ENCODE measurements at regions not wholly inside any gene's neighbourhood (a gene's known extent, or its start where the extent isn't known, plus 50 kb on each side); places are given as distances from the start of the nearest gene placed in this dataset.
"Not testable (repeated sequence)": the region's sequence is repeated elsewhere in the genome, so short reads cannot be mapped to it uniquely, and the experiment has no call there.

DNA sequence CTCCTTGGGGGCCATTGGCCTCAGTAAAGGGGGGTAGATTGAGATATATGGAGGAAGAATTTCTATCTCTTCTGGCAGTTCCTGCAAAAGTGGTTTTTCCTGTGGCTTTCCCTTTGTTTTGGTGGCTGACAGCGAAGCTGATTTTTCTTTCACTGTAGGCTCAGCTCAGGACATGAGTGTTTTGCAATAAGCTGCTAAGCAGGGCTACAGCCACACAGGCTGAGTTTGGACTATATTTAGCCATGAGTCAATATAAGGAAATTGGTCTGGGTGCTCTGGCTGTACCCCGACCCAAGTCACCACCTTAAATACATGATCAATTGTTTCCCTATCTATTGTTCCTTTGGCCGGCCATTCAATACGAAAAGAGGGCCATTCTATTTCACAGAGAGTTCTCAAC is 212.7 kb upstream of the KCND2 start:
- no peak for DNase-seq (ENCODE audit: low read depth)
- no peak overlapping the region for H3K4me3 ChIP-seq (ENCODE audit: low read length)
- TF ChIP-seq, protein P1, sequence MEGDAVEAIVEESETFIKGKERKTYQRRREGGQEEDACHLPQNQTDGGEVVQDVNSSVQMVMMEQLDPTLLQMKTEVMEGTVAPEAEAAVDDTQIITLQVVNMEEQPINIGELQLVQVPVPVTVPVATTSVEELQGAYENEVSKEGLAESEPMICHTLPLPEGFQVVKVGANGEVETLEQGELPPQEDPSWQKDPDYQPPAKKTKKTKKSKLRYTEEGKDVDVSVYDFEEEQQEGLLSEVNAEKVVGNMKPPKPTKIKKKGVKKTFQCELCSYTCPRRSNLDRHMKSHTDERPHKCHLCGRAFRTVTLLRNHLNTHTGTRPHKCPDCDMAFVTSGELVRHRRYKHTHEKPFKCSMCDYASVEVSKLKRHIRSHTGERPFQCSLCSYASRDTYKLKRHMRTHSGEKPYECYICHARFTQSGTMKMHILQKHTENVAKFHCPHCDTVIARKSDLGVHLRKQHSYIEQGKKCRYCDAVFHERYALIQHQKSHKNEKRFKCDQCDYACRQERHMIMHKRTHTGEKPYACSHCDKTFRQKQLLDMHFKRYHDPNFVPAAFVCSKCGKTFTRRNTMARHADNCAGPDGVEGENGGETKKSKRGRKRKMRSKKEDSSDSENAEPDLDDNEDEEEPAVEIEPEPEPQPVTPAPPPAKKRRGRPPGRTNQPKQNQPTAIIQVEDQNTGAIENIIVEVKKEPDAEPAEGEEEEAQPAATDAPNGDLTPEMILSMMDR (conservative IDR thresholded peaks at IDR 0.05; ENCODE audit: low read depth, low read length), result no peak

DNA sequence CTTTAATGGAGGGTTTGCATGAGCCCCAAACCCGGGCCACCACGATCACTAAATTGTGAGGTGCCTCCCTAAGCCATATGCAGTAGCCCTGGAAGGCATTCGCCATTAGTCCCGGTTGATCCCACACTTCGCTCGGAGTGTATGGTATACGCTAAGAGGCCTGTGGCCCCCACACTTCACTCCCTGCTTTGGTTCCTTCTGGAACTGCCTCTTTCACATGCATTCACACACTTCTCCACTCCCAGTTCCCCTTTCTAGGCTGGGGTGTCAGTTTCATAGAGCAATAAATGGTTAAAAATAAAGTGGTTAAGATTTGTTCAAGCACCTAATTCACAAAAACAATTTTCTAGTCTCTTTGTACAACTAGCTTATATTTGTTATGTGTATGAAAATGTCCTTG is 212.1 kb upstream of the KCND2 start:
- no peak for DNase-seq (ENCODE audit: low read depth)

DNA sequence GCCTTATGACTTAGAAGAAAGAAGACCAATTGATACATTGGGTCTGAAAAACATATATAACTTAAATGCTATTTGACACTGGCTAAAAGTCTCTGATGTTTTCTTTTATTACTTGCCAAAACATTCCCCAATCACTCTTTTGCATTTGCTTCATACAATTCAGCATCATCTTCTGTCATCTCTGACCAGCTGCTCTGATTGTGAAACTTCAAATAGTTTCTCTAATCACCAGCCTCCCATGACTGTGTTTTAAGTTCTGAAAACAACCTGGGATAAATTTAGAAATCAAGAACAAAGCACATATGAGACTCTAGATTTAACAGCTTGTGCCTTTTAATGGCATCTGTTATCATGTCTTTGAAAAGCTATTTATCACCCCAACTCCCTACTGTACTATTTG is 208.4 kb upstream of the KCND2 start:
- H3K4me3 ChIP-seq (ENCODE audit: low read length), result no peak overlapping the region
- TF ChIP-seq, protein P1 (conservative IDR thresholded peaks at IDR 0.05; ENCODE audit: low read depth, low read length), result no peak
- DNase-seq (ENCODE audit: low read depth), result no peak

More for the DNA sequence above, 212.1 kb upstream of the KCND2 start:
- TF ChIP-seq, protein P1 (conservative IDR thresholded peaks at IDR 0.05; ENCODE audit: low read depth, low read length), result no peak
- no peak overlapping the region for H3K4me3 ChIP-seq (ENCODE audit: low read length)

DNA sequence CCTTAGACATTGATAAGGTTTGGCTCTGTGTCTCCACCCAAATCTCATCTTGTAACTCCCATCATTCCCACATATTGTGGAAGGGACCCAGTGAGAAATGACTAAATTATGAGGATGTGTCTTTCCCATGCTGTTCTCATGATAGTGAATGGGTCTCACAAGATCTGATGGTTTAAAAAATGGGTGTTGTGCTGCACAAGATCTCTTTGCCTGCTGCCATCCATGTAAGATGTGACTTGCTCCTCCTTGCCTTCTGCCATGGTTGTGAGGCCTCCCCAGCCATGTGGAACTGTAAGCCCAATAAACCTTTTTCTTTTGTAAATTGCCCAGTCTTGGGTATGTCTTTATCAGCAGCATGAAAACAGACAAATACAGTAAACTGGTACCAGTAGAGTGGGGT is 206.1 kb upstream of the KCND2 start:
- H3K4me3 ChIP-seq (ENCODE audit: low read length); DNase-seq (ENCODE audit: low read depth): not testable (repeated sequence)

DNA sequence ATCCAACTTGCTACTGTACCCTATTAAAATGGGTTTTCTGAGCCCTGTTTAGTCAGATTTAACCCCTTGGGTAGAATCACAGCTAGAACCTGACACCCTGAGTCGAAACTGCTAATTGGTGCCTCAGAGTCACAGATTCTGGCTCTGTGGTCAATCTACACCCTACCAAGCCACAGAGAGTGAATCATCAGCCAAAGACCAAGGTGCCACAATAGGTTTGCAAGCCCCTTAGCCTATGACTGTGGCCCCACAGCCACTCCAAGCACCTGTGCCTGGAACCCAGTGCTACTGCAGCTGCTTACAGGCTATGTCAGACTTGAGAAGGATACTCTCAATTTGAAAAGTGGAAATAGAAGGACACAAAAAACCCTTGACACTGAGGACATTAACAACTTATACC is 202.8 kb upstream of the KCND2 start:
- TF ChIP-seq, protein P1 (conservative IDR thresholded peaks at IDR 0.05; ENCODE audit: low read depth, low read length), result no peak
- no peak for DNase-seq (ENCODE audit: low read depth)
- no peak overlapping the region for H3K4me3 ChIP-seq (ENCODE audit: low read length)

DNA sequence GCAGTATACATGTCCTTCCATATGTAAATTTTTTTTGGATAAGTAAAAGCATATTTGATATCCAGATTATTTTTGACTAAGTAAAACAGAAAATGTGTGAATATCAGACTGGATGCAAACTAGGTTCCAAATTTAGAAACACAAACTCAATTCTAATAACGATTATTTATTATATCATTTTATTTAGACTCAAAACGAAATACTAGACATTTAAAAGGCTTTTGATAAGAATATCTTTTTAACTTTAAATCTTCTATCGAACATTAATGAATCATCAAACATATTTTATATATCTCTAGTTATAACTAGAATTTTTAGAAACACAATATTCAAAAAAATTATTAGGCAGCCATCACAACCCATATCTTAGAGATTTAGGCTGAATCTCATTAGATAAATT is 195.2 kb upstream of the KCND2 start:
- no peak overlapping the region for H3K4me3 ChIP-seq (ENCODE audit: low read length)
- TF ChIP-seq, protein P1 (conservative IDR thresholded peaks at IDR 0.05; ENCODE audit: low read depth, low read length), result no peak
- no peak for DNase-seq (ENCODE audit: low read depth)

DNA sequence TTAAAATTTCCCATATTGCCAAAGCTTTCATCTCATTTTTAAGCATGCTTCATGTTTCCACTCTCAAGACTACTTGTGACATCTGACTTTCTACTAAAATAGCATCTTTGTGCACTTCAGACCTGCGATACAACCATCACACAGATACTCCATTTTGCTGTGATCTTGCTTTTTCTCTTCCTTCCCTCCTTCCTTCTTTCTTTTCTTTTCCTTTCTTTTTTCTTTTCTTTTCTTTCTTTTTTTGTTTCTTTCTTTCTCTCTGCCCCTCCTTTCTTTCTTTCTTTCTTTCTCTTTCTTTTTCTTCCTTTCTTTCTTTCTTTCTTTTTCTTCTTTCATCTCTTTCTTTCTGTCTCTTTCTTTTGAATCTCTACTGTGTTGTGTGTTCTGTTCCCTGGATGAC is 194.0 kb upstream of the KCND2 start:
- TF ChIP-seq, protein P1 (conservative IDR thresholded peaks at IDR 0.05; ENCODE audit: low read depth, low read length), result no peak
- H3K4me3 ChIP-seq (ENCODE audit: low read length), result no peak overlapping the region
- no peak for DNase-seq (ENCODE audit: low read depth)

DNA sequence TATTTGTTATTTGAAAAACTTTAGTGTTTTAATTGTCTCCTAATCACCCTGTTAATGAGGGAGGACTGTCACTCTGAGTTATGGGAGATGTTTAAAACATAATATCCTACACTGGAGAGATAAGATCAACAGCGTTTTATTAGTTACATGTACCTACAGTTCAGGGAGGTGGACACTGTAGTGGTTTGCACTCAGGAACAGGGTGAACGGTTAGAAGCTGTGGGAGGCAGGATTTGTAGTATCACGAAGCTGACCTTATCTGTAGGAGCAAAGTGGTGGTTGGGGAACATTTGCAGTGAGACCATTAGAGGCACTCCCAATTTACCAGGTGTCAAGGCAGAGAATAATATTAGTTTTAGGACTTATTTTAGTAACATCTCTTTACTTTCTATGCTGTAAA is 193.3 kb upstream of the KCND2 start:
- H3K4me3 ChIP-seq (ENCODE audit: low read length), result no peak overlapping the region
- TF ChIP-seq, protein P1 (conservative IDR thresholded peaks at IDR 0.05; ENCODE audit: low read depth, low read length), result no peak
- DNase-seq (ENCODE audit: low read depth), result no peak

DNA sequence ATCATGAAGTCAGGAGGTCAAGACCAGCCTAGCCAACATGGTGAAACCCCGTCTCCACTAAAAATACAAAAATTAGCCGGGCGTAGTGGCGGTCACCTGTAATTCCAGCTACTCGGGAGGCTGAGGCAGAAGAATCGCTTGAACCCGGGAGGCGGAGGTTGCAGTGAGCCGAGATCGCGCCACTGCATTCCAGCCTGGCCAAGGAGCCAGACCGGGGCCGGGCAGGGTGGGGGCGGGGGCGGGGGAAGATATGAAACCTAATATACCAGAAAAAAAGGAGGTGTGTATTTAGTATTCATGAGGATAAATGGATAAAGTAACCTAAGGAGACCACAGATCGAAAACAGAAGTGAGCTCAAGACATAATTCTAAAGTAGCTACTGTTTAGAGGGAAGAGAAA is 186.5 kb upstream of the KCND2 start:
- H3K4me3 ChIP-seq (ENCODE audit: low read length), result not testable (repeated sequence)

More for the DNA sequence above, 186.5 kb upstream of the KCND2 start:
- DNase-seq (ENCODE audit: low read depth), result not testable (repeated sequence)

Data from retinal pigment epithelial cell (primary cell).